Muscle of leg (tissue), 3 donors: ENCODE measurements at regions not wholly inside any gene's neighbourhood (a gene's known extent, or its start where the extent isn't known, plus 50 kb on each side); places are given as distances from the start of the nearest gene placed in this dataset.

ENCODE experiments used
- DNase-seq: peaks from one replicate; pipeline ENCODE4 v3.0.0; 2013
- H3K27ac ChIP-seq: one replicate; pipeline ENCODE4 v1.5.1; 2013; ENCODE audit warnings: mild to moderate bottlenecking, low read length, control low read depth
- H3K27me3 ChIP-seq: one replicate; pipeline ENCODE4 v1.6.1; 2013; ENCODE audit warnings: low read length; ENCODE audit not compliant: control insufficient read depth, insufficient read depth
- H3K36me3 ChIP-seq: one replicate; pipeline ENCODE4 v1.6.1; 2013; ENCODE audit warnings: low read length; ENCODE audit not compliant: control insufficient read depth, insufficient read depth
- H3K4me1 ChIP-seq: one replicate; pipeline ENCODE4 v1.6.1; 2013; ENCODE audit warnings: low read length; ENCODE audit not compliant: control insufficient read depth, insufficient read depth
- H3K4me3 ChIP-seq: one replicate; pipeline ENCODE4 v1.5.1; 2013; ENCODE audit warnings: low read length, control low read depth
- H3K9me3 ChIP-seq: replicated peaks from 2 replicates; pipeline ENCODE4 v1.6.1; 2013; ENCODE audit warnings: low read depth, low read length; ENCODE audit not compliant: control insufficient read depth
- WGBS: methylation state at CpG from one replicate; pipeline ENCODE4 v1.1.5; 2013; ENCODE audit warnings: missing lambda C conversion rate; ENCODE audit not compliant: insufficient coverage; 5-methylcytosine and 5-hydroxymethylcytosine counted together

DNA sequence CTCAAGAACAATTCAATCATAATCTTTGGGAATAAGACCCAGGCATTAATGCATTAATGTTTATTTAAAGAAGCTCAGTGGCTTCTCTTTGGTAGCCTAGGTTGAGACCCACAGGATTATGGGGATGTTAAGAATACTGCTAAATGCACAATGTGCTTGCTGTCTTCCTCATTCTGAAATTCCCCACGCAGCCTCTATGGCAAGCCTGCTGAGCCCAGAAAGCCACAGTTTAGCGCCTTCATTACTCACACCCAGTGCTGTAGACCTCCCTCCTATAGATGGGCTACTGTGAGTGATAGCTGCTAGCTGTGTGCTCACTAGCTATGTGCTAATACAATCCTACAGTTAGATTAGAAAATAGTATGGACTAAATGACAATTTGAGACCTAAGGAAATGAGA lies 90.6 kb downstream of the TNFSF13B start:
- Histone ChIP-seq H3K4me3 (no peak overlapping the region), H3K27me3 (no peaks in the 10 kb centered on the region), H3K36me3 (no peaks in the 10 kb centered on the region), H3K4me1 (peaks cover 2% of the 10 kb centered on the region), H3K9me3 (no peaks in the 10 kb centered on the region), H3K27ac (no peak overlapping the region)
- DNase-seq, result no peak
- no CpG with 5 or more reads among the region's 2 CpGs for whole genome bisulfite sequencing

DNA sequence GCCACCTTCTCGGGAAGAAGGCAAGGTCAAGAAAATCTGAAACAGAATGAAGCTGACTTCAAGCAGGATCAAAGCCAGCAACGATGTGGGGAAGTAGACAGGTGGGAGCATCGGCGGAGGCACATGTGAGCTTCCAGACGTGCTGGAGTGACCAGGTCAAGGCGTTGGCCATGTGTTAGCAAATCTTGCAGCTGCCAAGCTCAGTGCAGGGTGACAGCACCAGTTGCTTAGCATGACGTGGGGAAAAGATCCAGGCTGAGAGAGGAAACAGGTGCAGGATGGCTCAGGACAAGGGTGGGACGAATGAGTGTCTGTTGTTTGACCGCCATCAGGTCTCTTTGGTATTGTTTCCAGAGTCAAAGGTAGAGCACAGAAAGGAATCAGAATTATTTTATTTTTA lies 92.3 kb downstream of the TNFSF13B start:
- H3K27ac ChIP-seq, result no peak overlapping the region

DNA sequence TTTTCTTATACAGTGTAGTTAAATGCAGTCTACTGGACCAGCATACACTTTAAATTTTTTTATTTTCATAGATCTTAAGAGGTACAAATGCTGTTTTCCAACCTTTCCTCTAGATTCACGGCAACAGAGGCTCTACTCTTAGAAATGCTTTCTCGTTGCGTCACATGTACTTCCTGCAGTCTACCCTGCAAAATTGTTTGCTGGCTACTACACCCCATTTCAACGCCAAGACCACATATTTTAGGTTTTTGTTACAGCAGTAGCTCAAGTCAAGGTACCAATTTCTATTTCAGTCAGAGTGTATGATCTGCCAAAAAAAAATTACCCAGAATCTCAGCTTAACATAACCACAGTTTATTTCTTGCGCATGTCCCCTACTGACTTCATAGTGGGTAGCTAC lies 94.1 kb downstream of the TNFSF13B start:
- Histone ChIP-seq H3K36me3 (no peaks in the 10 kb centered on the region), H3K4me3 (no peak overlapping the region), H3K4me1 (peaks cover 2% of the 10 kb centered on the region), H3K27ac (no peak overlapping the region), H3K27me3 (no peaks in the 10 kb centered on the region), H3K9me3 (no peaks in the 10 kb centered on the region)
- no peak for DNase-seq
- WGBS, result 67% methylated on average over 4 of the region's 5 CpGs

More for the DNA sequence above, 92.3 kb downstream of the TNFSF13B start:
- WGBS, result 55% methylated on average over 7 of the region's 9 CpGs
- Histone ChIP-seq H3K9me3 (no peaks in the 10 kb centered on the region), H3K4me3 (no peak overlapping the region), H3K27me3 (no peaks in the 10 kb centered on the region), H3K4me1 (peaks cover 2% of the 10 kb centered on the region), H3K36me3 (no peaks in the 10 kb centered on the region)
- peak; percentile 82 for DNase-seq

DNA sequence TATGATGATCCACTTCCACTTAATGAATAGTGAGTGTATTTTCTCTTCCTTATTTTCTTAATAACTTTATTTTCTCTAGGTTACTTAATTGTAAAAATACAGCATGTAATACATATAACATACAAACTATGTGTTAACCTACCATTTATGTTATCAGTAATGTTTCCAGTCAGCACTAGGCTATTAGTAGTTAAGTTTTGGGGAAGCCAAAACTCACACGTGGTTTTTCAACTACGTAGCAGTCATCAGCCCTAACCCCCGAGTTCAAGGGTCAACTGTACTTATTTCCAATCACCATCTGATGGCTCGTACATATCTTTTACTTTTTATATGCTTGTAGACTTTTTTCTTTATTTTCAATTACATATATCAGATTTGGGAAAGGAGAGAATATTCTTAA lies 95.7 kb downstream of the TNFSF13B start:
- H3K9me3 ChIP-seq, result no peaks in the 10 kb centered on the region
- no CpG with 5 or more reads among the region's 4 CpGs for WGBS
- H3K27ac ChIP-seq, result no peak overlapping the region
- no peaks in the 10 kb centered on the region for H3K27me3 ChIP-seq
- peaks cover 2% of the 10 kb centered on the region for H3K4me1 ChIP-seq
- H3K36me3 ChIP-seq, result no peaks in the 10 kb centered on the region
- no peak for DNase-seq
- H3K4me3 ChIP-seq, result no peak overlapping the region

DNA sequence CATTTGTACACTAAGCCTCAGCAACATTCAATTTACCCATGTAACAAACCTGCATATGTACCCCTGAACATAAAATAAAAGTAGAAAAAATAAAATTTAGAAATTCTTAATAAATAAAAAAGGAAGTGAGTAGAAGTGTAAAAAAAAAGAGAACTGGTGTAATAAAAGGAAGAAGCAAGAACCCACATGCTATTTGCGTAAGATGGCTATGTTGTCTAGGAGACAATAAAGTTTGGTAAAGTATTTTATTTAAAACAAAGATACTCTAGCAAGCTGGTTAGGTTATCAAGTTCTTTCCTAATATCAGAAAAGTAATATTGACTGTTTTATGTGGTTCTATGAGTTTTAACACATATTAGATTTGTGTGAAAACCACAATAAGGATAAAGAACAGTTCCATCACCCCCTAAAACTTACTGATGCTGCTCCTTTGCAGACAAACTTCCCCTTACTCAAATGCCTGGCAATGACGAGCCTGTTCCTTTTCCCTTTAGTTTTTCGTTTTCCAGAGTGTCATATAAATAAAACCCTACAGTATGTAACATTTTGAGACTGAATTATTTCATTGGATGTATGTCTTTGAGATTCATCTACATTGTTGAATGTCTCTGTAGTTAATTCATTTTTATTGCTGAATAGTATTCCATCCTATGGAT lies 98.9 kb downstream of the TNFSF13B start:
- H3K27me3 ChIP-seq, result no peaks in the 10 kb centered on the region
- DNase-seq, result peak; percentile 32
- no peak overlapping the region for H3K27ac ChIP-seq
- H3K4me1 ChIP-seq, result no peaks in the 10 kb centered on the region
- no peaks in the 10 kb centered on the region for H3K36me3 ChIP-seq
- H3K9me3 ChIP-seq, result no peaks in the 10 kb centered on the region
- no CpG with 5 or more reads among the region's 3 CpGs for WGBS
- no peak overlapping the region for H3K4me3 ChIP-seq

DNA sequence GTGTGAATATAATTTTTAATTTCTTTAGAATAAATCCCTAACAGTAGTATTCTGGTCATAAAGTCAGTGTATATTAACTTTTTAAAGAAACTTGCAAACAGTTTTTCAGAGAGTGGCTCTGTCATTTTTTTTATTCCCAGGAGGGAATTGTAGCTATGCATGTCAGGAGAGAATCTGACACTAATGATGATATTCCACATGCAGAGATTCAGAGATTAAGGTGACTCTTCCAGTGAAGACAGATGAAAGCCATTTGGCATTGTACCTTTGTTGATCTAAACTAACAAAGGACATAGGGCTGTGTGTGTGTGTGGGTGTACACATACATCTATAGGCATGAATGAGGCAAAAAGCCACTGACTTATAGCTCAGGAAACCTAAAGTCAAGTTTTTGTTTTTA lies 99.9 kb downstream of the TNFSF13B start:
- no peak for DNase-seq
- Histone ChIP-seq H3K9me3 (no peaks in the 10 kb centered on the region), H3K27ac (no peak overlapping the region), H3K4me1 (no peaks in the 10 kb centered on the region), H3K4me3 (no peak overlapping the region), H3K36me3 (no peaks in the 10 kb centered on the region), H3K27me3 (no peaks in the 10 kb centered on the region)

DNA sequence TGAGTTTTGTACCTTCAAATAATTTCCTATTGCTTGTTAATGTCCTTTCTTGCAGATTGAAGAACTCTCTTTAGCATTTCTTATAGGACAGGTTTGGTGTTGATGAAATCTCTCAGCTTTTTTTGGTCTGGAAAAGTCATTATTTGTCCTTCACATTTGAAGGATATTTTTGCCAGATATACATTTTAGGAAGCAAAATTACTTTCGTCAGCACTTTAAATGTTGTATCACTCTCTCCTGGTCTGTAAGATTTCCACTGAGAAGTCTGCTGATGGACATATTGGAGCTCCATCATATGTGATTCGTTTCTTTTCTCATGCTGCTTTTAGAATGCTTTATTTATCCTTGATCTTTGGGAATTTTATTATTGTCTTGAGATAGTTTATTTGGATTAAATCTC lies 105.5 kb downstream of the TNFSF13B start:
- no CpG with 5 or more reads among the region's 2 CpGs for WGBS

DNA sequence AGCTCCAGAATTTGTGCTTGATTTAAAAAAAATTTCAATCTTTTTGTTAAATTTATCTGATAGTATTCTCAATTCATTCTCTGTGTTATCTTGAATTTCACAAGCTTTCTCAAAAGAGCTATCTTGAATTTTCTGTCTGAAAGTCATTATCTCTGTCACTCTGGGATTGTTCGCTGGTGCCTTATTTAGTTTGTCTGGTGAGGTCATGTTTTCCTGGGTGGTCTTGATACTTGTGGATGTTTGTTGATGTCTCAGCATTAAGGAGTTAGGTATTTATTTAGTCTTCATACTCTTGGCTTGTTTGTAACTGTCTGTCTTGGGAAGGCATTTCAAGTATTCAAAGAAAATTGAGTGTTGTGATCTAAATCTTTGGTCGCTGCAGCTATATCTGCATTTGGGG lies 106.3 kb downstream of the TNFSF13B start:
- Histone ChIP-seq H3K36me3 (no peaks in the 10 kb centered on the region), H3K9me3 (peaks cover 7% of the 10 kb centered on the region), H3K27ac (no peak overlapping the region), H3K4me3 (no peak overlapping the region), H3K27me3 (no peaks in the 10 kb centered on the region), H3K4me1 (no peaks in the 10 kb centered on the region)
- no peak for DNase-seq
- WGBS, result no CpG with 5 or more reads among the region's 2 CpGs

More for the DNA sequence above, 105.5 kb downstream of the TNFSF13B start:
- H3K36me3 ChIP-seq, result no peaks in the 10 kb centered on the region
- H3K4me1 ChIP-seq, result no peaks in the 10 kb centered on the region
- no peaks in the 10 kb centered on the region for H3K27me3 ChIP-seq
- no peak overlapping the region for H3K27ac ChIP-seq
- H3K4me3 ChIP-seq, result no peak overlapping the region
- no peak for DNase-seq
- peaks cover 7% of the 10 kb centered on the region for H3K9me3 ChIP-seq

DNA sequence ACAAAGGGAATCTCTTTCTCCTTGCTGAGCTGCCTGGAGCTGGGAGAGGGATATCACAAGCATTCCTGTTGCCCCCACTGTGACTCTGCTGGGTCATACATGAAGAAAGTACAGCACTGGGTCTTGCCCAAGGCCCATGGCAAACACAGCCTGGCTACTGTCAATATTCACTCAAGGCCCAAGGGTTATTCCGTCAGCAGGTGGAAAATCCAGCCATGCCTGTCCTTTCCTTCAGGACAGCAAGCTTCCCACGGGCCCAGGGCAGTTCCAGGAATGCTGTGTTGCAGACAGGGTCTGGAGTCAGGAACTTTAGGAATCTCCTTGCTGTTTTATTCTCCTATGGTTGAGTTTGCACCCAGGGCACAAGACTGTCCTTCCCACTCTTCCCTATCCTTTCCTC lies 106.8 kb downstream of the TNFSF13B start:
- Histone ChIP-seq H3K4me1 (no peaks in the 10 kb centered on the region), H3K9me3 (peaks cover 7% of the 10 kb centered on the region), H3K4me3 (no peak overlapping the region), H3K27ac (no peak overlapping the region), H3K36me3 (no peaks in the 10 kb centered on the region), H3K27me3 (no peaks in the 10 kb centered on the region)
- DNase-seq, result no peak
- WGBS, result 100% methylated on average over 2 of the region's 2 CpGs

DNA sequence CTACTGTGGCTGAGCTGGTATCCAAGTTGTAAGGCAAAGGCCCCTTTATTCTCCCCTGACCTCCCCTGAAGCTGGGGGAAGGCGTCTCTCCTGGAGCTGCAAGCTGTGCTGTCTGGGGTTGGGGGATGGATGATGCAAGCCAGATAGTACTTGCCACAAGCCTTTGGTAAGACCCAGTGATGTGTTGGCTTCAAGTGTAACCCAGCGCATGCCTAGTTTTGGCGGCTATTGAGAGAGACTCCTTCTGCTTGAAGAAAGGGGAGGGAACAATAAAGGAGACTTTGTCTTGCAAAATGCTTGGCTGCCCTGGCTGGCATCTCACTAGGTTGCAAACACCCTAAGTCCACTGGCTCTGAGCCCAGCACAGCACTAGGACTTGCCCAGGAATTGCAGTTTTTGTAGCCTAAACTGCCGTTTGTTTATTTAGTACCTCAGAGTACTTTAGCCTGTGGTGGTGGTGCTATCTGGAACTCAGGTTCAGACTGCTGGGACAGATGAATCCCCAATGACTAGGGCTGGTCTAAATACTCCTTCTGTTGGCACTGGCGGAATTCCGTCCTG lies 108.2 kb downstream of the TNFSF13B start:
- WGBS, result 93% methylated on average over 6 of the region's 6 CpGs

DNA sequence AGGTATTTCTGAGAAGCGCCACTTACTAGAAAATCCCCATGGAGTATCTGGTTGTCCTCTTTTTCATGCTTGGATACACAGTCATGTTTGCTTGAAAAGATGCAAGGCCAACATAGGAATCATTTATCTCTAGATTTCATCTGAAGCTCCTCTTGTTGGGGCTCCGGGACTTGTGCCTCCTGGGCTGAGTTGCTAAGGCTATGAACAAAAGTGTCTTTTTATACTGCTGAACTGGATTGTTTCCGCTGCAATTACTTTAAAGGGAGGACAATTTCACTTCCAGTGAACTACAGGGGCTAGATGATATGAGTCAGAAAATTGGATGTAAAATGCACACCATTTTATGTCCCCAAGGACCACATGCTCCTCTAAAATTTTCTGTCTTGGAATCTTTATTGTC lies 114.1 kb downstream of the TNFSF13B start:
- WGBS, result 60% methylated on average over 1 of the region's 3 CpGs
- no peaks in the 10 kb centered on the region for H3K4me1 ChIP-seq
- H3K27ac ChIP-seq, result no peak overlapping the region
- H3K4me3 ChIP-seq, result no peak overlapping the region
- DNase-seq, result no peak
- H3K36me3 ChIP-seq, result no peaks in the 10 kb centered on the region
- H3K27me3 ChIP-seq, result no peaks in the 10 kb centered on the region
- peaks cover 3% of the 10 kb centered on the region for H3K9me3 ChIP-seq

More for the DNA sequence above, 108.2 kb downstream of the TNFSF13B start:
- H3K4me1 ChIP-seq, result no peaks in the 10 kb centered on the region
- H3K27ac ChIP-seq, result no peak overlapping the region
- no peaks in the 10 kb centered on the region for H3K27me3 ChIP-seq
- H3K4me3 ChIP-seq, result no peak overlapping the region
- no peaks in the 10 kb centered on the region for H3K36me3 ChIP-seq
- peaks cover 7% of the 10 kb centered on the region for H3K9me3 ChIP-seq
- no peak for DNase-seq
